GM10248 (cell line): ENCODE measurements at regions not wholly inside any gene's neighbourhood (a gene's known extent, or its start where the extent isn't known, plus 50 kb on each side); places are given as distances from the start of the nearest gene placed in this dataset.

ENCODE experiments used
- CTCF ChIA-PET: fragments of 300-600 bp; sonication (Branson Sonifier 250); formaldehyde crosslinking; extraction: SDS; loops from one replicate; lab custom pipeline; 2021; ENCODE audit warnings: antibody characterized with exemption; lab: Yijun Ruan, JAX
- POLR2A ChIA-PET: fragments of 350-650 bp; sonication (Branson Sonifier 250); formaldehyde crosslinking; extraction: SDS; loops from one replicate; lab custom pipeline; 2020; ENCODE audit warnings: antibody characterized with exemption; lab: Yijun Ruan, JAX
- DNase-seq: peaks from one replicate; pipeline ENCODE4 v3.0.0; 2012; ENCODE audit errors: extremely low spot score
- CTCF ChIP-seq: IDR thresholded peaks from 2 replicates; pipeline ENCODE4 v1.5.1; 2012; ENCODE audit warnings: mild to moderate bottlenecking, low read depth; ENCODE audit errors: extremely low read depth, missing control alignments, control extremely low read depth

- no peak for TF ChIP-seq CTCF
- ChIA-PET CTCF (no interaction called here), POLR2A (no interaction called here)
- DNase-seq, result no peak
Observed at GRCh38 chr7:65239324-65239706, 134.3 kb upstream of the ZNF92 start.

- POLR2A ChIA-PET, result no interaction called here
Observed at GRCh38 chr7:65238785-65239184, 134.9 kb upstream of the ZNF92 start.

GRCh38 chr7:65235586-65235985 lies 138.1 kb upstream of the ZNF92 start:
- no peak for TF ChIP-seq CTCF
- ChIA-PET POLR2A (no interaction called here), CTCF (interaction anchor here (1.4 kb wide), 1 partner anchor 65 kb away, joined by 6 read pairs; no protein-coding TSS in a partner anchor)
- no peak for DNase-seq

More at GRCh38 chr7:65238785-65239184, 134.9 kb upstream of the ZNF92 start:
- TF ChIP-seq CTCF, result no peak
- CTCF ChIA-PET, result no interaction called here
- no peak for DNase-seq

GRCh38 chr7:65233409-65234034 lies 140.1 kb upstream of the ZNF92 start:
- no peak for DNase-seq
- TF ChIP-seq CTCF, result no peak
- ChIA-PET CTCF (interaction anchor here (1.3 to 2.2 kb wide), 2 partner anchors 13 to 75 kb away, joined by 3 to 5 read pairs; no protein-coding TSS in a partner anchor), POLR2A (no interaction called here)

- ChIA-PET POLR2A (no interaction called here), CTCF (no interaction called here)
- no peak for DNase-seq
- TF ChIP-seq CTCF, result no peak
Observed at GRCh38 chr7:65230231-65230630, 143.4 kb upstream of the ZNF92 start.

- POLR2A ChIA-PET, result no interaction called here
- CTCF ChIA-PET, result interaction anchor here (1.7 kb wide), 1 partner anchor 82 kb away, joined by 4 read pairs; no protein-coding TSS in a partner anchor
- DNase-seq, result no peak
- no peak for TF ChIP-seq CTCF
Observed at GRCh38 chr7:65225422-65226006, 148.1 kb upstream of the ZNF92 start.
